SW480 (cell line): ENCODE measurements at regions not wholly inside any gene's neighbourhood (a gene's known extent, or its start where the extent isn't known, plus 50 kb on each side); places are given as distances from the start of the nearest gene placed in this dataset.

ENCODE experiments used
- DNase-seq: peaks from one replicate; pipeline ENCODE4 v3.0.0-alpha.2; 2016; ENCODE audit warnings: low spot score

GRCh38 chr2:156697906-156698305 is 261.7 kb downstream of the GPD2 start:
- DNase-seq: no peak

- DNase-seq: no peak
Observed at GRCh38 chr2:156700681-156701080, 264.5 kb downstream of the GPD2 start.

GRCh38 chr2:156702541-156702940 is 266.4 kb downstream of the GPD2 start:
- no peak for DNase-seq

GRCh38 chr2:156703642-156704041 is 267.5 kb downstream of the GPD2 start:
- DNase-seq: no peak

GRCh38 chr2:156704132-156704531 is 268.0 kb downstream of the GPD2 start:
- DNase-seq: no peak

GRCh38 chr2:156704617-156705016 is 268.4 kb downstream of the GPD2 start:
- no peak for DNase-seq

- no peak for DNase-seq
Observed at GRCh38 chr2:156706576-156706975, 270.4 kb downstream of the GPD2 start.

- DNase-seq: no peak
Observed at GRCh38 chr2:156708051-156708450, 271.9 kb downstream of the GPD2 start.

GRCh38 chr2:156709091-156709490 is 272.9 kb downstream of the GPD2 start:
- no peak for DNase-seq

GRCh38 chr2:156719036-156719435 is 282.9 kb downstream of the GPD2 start:
- no peak for DNase-seq

- DNase-seq: no peak
Observed at GRCh38 chr2:156727867-156728266, 291.7 kb downstream of the GPD2 start.

GRCh38 chr2:156728328-156728727 is 292.1 kb downstream of the GPD2 start:
- no peak for DNase-seq

- DNase-seq: no peak
Observed at GRCh38 chr2:156731506-156731905, 295.3 kb downstream of the GPD2 start.

GRCh38 chr2:156736950-156737349 is 300.8 kb downstream of the GPD2 start:
- no peak for DNase-seq

GRCh38 chr2:156739301-156739700 is 303.1 kb downstream of the GPD2 start:
- no peak for DNase-seq

GRCh38 chr2:156745619-156746018 is 309.4 kb downstream of the GPD2 start:
- no peak for DNase-seq

- no peak for DNase-seq
Observed at GRCh38 chr2:156748221-156748620, 312.0 kb downstream of the GPD2 start.

- no peak for DNase-seq
Observed at GRCh38 chr2:156752042-156752441, 315.9 kb downstream of the GPD2 start.

- DNase-seq: no peak
Observed at GRCh38 chr2:156753766-156754165, 317.6 kb downstream of the GPD2 start.

- DNase-seq: no peak
Observed at GRCh38 chr2:156756516-156756915, 320.3 kb downstream of the GPD2 start.

- DNase-seq: no peak
Observed at GRCh38 chr2:156763174-156763573, 327.0 kb downstream of the GPD2 start.

- no peak for DNase-seq
Observed at GRCh38 chr2:156765043-156765442, 328.9 kb downstream of the GPD2 start.

GRCh38 chr2:156765450-156765849 is 329.3 kb downstream of the GPD2 start:
- DNase-seq: no peak

- no peak for DNase-seq
Observed at GRCh38 chr2:156769802-156770201, 333.6 kb downstream of the GPD2 start.

GRCh38 chr2:156778916-156779315 is 342.7 kb downstream of the GPD2 start:
- DNase-seq: no peak
